ENCODE measurements at regions not wholly inside any gene's neighbourhood (a gene's known extent, or its start where the extent isn't known, plus 50 kb on each side); places are given as distances from the start of the nearest gene placed in this dataset.

GRCh38 chr6:79778816-79779215 is 147.7 kb downstream of the SH3BGRL2 start:
- Histone ChIP-seq H2AK5ac (ENCODE audit: low read length, severe bottlenecking) (no peak overlapping the region), H3K36me3 (ENCODE audit: control insufficient read depth in 1 of 2, insufficient read depth in 2 of 2, low read depth in 1 of 2, low read length in 2 of 2) (no peaks in the 10 kb centered on the region), H3K4me3 (ENCODE audit: insufficient read depth in 1 of 2, low read depth in 1 of 2, low read length in 2 of 2) (no peak overlapping the region), H4K8ac (ENCODE audit: low read length) (no peak overlapping the region), H3K27me3 (ENCODE audit: control insufficient read depth in 1 of 2, insufficient read depth in 1 of 2, low read length in 2 of 2) (no peaks in the 10 kb centered on the region), H4K91ac (ENCODE audit: low read length) (no peak overlapping the region), H3K4me1 (ENCODE audit: control insufficient read depth, insufficient read depth, low read depth, low read length) (peaks cover 4% of the 10 kb centered on the region), H3K14ac (ENCODE audit: low read length in 2 of 2) (no peak overlapping the region), H2BK15ac (ENCODE audit: low read depth, poor library complexity, severe bottlenecking) (no peak overlapping the region), H3K79me1 (replicated peaks; ENCODE audit: low read length, poor library complexity, severe bottlenecking) (no peaks in the 10 kb centered on the region), H3K23ac (ENCODE audit: low read length in 2 of 2) (no peak overlapping the region), H3K4me2 (ENCODE audit: low read length, poor library complexity, severe bottlenecking) (no peak overlapping the region), H3K18ac (ENCODE audit: low read depth in 1 of 2, low read length in 2 of 2) (no peak overlapping the region), H2BK120ac (ENCODE audit: low read depth, low read length) (no peak overlapping the region), H2BK5ac (ENCODE audit: low read depth, low read length, poor library complexity, severe bottlenecking) (no peak overlapping the region), H2AFZ (ENCODE audit: low read depth, low read length) (no peak overlapping the region), H3K4ac (ENCODE audit: low read depth in 1 of 2, low read length in 2 of 2) (no peak overlapping the region), H2BK12ac (ENCODE audit: low read length in 2 of 2) (no peak overlapping the region), H3K9me3 (ENCODE audit: control insufficient read depth, low read length) (no peaks in the 10 kb centered on the region), H3K9ac (ENCODE audit: low read length) (no peak overlapping the region), H3K27ac (ENCODE audit: low read length, poor library complexity, severe bottlenecking) (no peak overlapping the region)
- 92% methylated on average over 3 of the region's 4 CpGs for WGBS
- no peak for DNase-seq

DNA sequence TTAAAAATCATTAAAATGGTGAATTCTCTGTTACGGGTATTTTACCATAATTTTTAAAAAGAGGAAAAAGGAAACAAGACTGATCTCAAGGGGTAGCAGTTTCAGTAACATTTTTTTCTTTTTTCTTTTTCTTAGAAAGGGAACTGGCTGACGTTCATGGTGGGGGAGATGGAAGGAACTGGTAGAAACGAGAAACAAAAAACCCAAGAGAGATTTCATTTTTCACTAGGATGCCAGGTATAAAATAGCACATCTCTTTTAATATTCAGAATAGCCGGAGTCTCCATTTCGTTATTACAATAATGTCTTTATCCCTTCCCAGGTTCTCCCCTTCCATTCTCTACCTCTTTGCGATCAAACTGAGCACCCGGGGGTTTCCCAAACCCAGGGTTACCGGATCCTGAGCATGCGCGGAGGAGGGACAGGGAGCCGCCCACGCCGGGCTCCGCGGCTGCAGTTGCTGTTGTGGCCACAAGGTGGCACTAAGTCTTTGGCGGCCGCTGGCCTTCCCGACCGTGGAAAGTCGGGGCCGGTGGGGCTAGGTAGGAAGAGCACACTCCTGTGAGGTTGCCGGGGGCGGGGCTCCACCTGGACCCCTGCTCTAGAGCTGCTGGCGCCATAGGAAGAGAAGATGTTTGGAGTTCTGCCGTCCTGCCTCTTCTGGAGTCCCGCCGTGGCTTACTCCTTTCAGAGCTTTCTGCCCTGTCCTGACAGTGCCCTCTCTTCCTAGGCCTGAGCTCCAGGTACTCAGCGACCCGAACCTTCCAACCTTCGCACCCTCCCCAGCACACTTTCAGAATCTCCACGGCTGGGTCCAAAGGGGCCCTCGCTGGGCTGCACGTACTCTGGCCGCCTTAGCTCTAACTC is 146.8 kb downstream of the SH3BGRL2 start:
- peak overlapping the region; percentile 88 for H3K9ac ChIP-seq (ENCODE audit: low read length)
- 22% methylated on average over 32 of the region's 34 CpGs for WGBS
- no peak overlapping the region for H2BK12ac ChIP-seq (ENCODE audit: low read length in 2 of 2)
- H2BK15ac ChIP-seq (ENCODE audit: low read depth, poor library complexity, severe bottlenecking): peak overlapping the region; percentile 36
- H3K18ac ChIP-seq (ENCODE audit: low read depth in 1 of 2, low read length in 2 of 2): peak overlapping the region; percentile 30 to 31
- no peaks in the 10 kb centered on the region for H3K36me3 ChIP-seq (ENCODE audit: control insufficient read depth in 1 of 2, insufficient read depth in 2 of 2, low read depth in 1 of 2, low read length in 2 of 2)
- peak overlapping the region; percentile 87 for H4K8ac ChIP-seq (ENCODE audit: low read length)
- peaks cover 4% of the 10 kb centered on the region for H3K4me1 ChIP-seq (ENCODE audit: control insufficient read depth, insufficient read depth, low read depth, low read length)
- DNase-seq: peak; percentile 75
- H3K27me3 ChIP-seq (ENCODE audit: control insufficient read depth in 1 of 2, insufficient read depth in 1 of 2, low read length in 2 of 2): no peaks in the 10 kb centered on the region
- H3K79me1 ChIP-seq (replicated peaks; ENCODE audit: low read length, poor library complexity, severe bottlenecking): no peaks in the 10 kb centered on the region
- H2BK120ac ChIP-seq (ENCODE audit: low read depth, low read length): no peak overlapping the region
- peak overlapping the region in 1 of 2 experiments; percentile 77 for H3K4me3 ChIP-seq (ENCODE audit: insufficient read depth in 1 of 2, low read depth in 1 of 2, low read length in 2 of 2)
- no peak overlapping the region for H3K23ac ChIP-seq (ENCODE audit: low read length in 2 of 2)
- no peaks in the 10 kb centered on the region for H3K9me3 ChIP-seq (ENCODE audit: control insufficient read depth, low read length)
- H2BK5ac ChIP-seq (ENCODE audit: low read depth, low read length, poor library complexity, severe bottlenecking): no peak overlapping the region
- H4K91ac ChIP-seq (ENCODE audit: low read length): peak overlapping the region; percentile 41
- peak overlapping the region; percentile 72 for H2AFZ ChIP-seq (ENCODE audit: low read depth, low read length)
- H2AK5ac ChIP-seq (ENCODE audit: low read length, severe bottlenecking): no peak overlapping the region
- H3K14ac ChIP-seq (ENCODE audit: low read length in 2 of 2): no peak overlapping the region
- no peak overlapping the region for H3K27ac ChIP-seq (ENCODE audit: low read length, poor library complexity, severe bottlenecking)
- no peak overlapping the region for H3K4ac ChIP-seq (ENCODE audit: low read depth in 1 of 2, low read length in 2 of 2)
- H3K4me2 ChIP-seq (ENCODE audit: low read length, poor library complexity, severe bottlenecking): peak overlapping the region; percentile 53

DNA sequence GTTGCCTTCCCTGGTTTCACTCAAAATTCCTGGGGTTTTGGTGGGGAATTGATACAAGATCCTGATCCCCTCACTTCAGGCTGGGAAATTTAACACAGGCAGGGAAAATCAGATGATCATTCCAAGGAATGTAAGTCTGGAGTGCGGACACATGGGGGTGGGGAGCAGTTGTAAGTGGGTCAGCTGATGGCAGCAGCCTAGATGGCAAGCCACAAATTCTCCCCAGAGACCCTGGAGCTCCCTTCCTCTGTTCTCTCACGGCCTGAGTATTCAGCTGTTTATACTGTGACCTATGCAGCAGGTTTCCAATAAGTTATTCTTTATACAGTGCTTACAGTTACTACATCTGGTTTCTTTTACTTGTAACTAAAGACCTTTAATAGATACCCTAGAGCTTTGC is 144.9 kb downstream of the SH3BGRL2 start:
- no peak overlapping the region for H3K23ac ChIP-seq (ENCODE audit: low read length in 2 of 2)

GRCh38 chr6:79775222-79775621 is 144.1 kb downstream of the SH3BGRL2 start:
- Histone ChIP-seq H3K4me2 (ENCODE audit: low read length, poor library complexity, severe bottlenecking) (no peak overlapping the region), H2BK15ac (ENCODE audit: low read depth, poor library complexity, severe bottlenecking) (no peak overlapping the region), H2BK120ac (ENCODE audit: low read depth, low read length) (no peak overlapping the region), H3K9ac (ENCODE audit: low read length) (no peak overlapping the region), H3K23ac (ENCODE audit: low read length in 2 of 2) (no peak overlapping the region), H4K91ac (ENCODE audit: low read length) (no peak overlapping the region), H2BK5ac (ENCODE audit: low read depth, low read length, poor library complexity, severe bottlenecking) (no peak overlapping the region), H3K4ac (ENCODE audit: low read depth in 1 of 2, low read length in 2 of 2) (no peak overlapping the region), H3K79me1 (replicated peaks; ENCODE audit: low read length, poor library complexity, severe bottlenecking) (no peaks in the 10 kb centered on the region), H3K27ac (ENCODE audit: low read length, poor library complexity, severe bottlenecking) (no peak overlapping the region), H3K4me1 (ENCODE audit: control insufficient read depth, insufficient read depth, low read depth, low read length) (peaks cover 4% of the 10 kb centered on the region), H3K4me3 (ENCODE audit: insufficient read depth in 1 of 2, low read depth in 1 of 2, low read length in 2 of 2) (no peak overlapping the region), H3K27me3 (ENCODE audit: control insufficient read depth in 1 of 2, insufficient read depth in 1 of 2, low read length in 2 of 2) (no peaks in the 10 kb centered on the region), H4K8ac (ENCODE audit: low read length) (no peak overlapping the region), H3K14ac (ENCODE audit: low read length in 2 of 2) (no peak overlapping the region), H3K18ac (ENCODE audit: low read depth in 1 of 2, low read length in 2 of 2) (no peak overlapping the region), H2AFZ (ENCODE audit: low read depth, low read length) (no peak overlapping the region), H2AK5ac (ENCODE audit: low read length, severe bottlenecking) (no peak overlapping the region), H2BK12ac (ENCODE audit: low read length in 2 of 2) (no peak overlapping the region), H3K9me3 (ENCODE audit: control insufficient read depth, low read length) (no peaks in the 10 kb centered on the region), H3K36me3 (ENCODE audit: control insufficient read depth in 1 of 2, insufficient read depth in 2 of 2, low read depth in 1 of 2, low read length in 2 of 2) (no peaks in the 10 kb centered on the region)
- DNase-seq: no peak
- WGBS: 81% methylated on average over 1 of the region's 3 CpGs

More for the DNA sequence above, 144.9 kb downstream of the SH3BGRL2 start:
- H3K4ac ChIP-seq (ENCODE audit: low read depth in 1 of 2, low read length in 2 of 2): no peak overlapping the region
- no peaks in the 10 kb centered on the region for H3K27me3 ChIP-seq (ENCODE audit: control insufficient read depth in 1 of 2, insufficient read depth in 1 of 2, low read length in 2 of 2)
- peak overlapping the region in 1 of 2 experiments; percentile 24 for H2BK12ac ChIP-seq (ENCODE audit: low read length in 2 of 2)
- H2BK15ac ChIP-seq (ENCODE audit: low read depth, poor library complexity, severe bottlenecking): no peak overlapping the region
- H2AK5ac ChIP-seq (ENCODE audit: low read length, severe bottlenecking): no peak overlapping the region
- H3K18ac ChIP-seq (ENCODE audit: low read depth in 1 of 2, low read length in 2 of 2): no peak overlapping the region
- H4K91ac ChIP-seq (ENCODE audit: low read length): no peak overlapping the region
- no peaks in the 10 kb centered on the region for H3K9me3 ChIP-seq (ENCODE audit: control insufficient read depth, low read length)
- H4K8ac ChIP-seq (ENCODE audit: low read length): no peak overlapping the region
- no peaks in the 10 kb centered on the region for H3K79me1 ChIP-seq (replicated peaks; ENCODE audit: low read length, poor library complexity, severe bottlenecking)
- peaks cover 4% of the 10 kb centered on the region for H3K4me1 ChIP-seq (ENCODE audit: control insufficient read depth, insufficient read depth, low read depth, low read length)
- DNase-seq: no peak
- H2AFZ ChIP-seq (ENCODE audit: low read depth, low read length): no peak overlapping the region
- H3K9ac ChIP-seq (ENCODE audit: low read length): no peak overlapping the region
- H3K36me3 ChIP-seq (ENCODE audit: control insufficient read depth in 1 of 2, insufficient read depth in 2 of 2, low read depth in 1 of 2, low read length in 2 of 2): no peaks in the 10 kb centered on the region
- no peak overlapping the region for H3K14ac ChIP-seq (ENCODE audit: low read length in 2 of 2)
- no peak overlapping the region for H2BK120ac ChIP-seq (ENCODE audit: low read depth, low read length)
- no peak overlapping the region for H3K4me2 ChIP-seq (ENCODE audit: low read length, poor library complexity, severe bottlenecking)
- no peak overlapping the region for H2BK5ac ChIP-seq (ENCODE audit: low read depth, low read length, poor library complexity, severe bottlenecking)
- no peak overlapping the region for H3K27ac ChIP-seq (ENCODE audit: low read length, poor library complexity, severe bottlenecking)
- WGBS: 80% methylated on average over 1 of the region's 2 CpGs
- no peak overlapping the region for H3K4me3 ChIP-seq (ENCODE audit: insufficient read depth in 1 of 2, low read depth in 1 of 2, low read length in 2 of 2)
